A673 (cell line): ENCODE measurements at regions not wholly inside any gene's neighbourhood (a gene's known extent, or its start where the extent isn't known, plus 50 kb on each side); places are given as distances from the start of the nearest gene placed in this dataset.

Experiments
- BruUV-seq: library from RNA; stranded (reverse); fragments of 400-500 nt; replicated peaks from 2 replicates; lab custom pipeline; 2021; lab: Mats Ljungman, UMichigan
- CTCF ChIA-PET: fragments of 300-600 bp; sonication (Branson Sonifier 250); formaldehyde crosslinking; loops from one replicate; lab custom pipeline; 2022; ENCODE audit warnings: antibody characterized with exemption; lab: Charles Lee
- POLR2A ChIA-PET: fragments of 300-600 bp; sonication (Branson Sonifier 250); formaldehyde crosslinking; loops from one replicate; lab custom pipeline; 2022; ENCODE audit warnings: antibody characterized with exemption; ENCODE audit not compliant: low non-redundant PET; lab: Charles Lee
- DNase-seq: peaks from one replicate; pipeline ENCODE4 v3.0.0-alpha.2; 2015; ENCODE audit warnings: low spot score
- H3K27ac ChIP-seq: fragments of 200-600 bp; sonication (generic); 2 replicates; pipeline ENCODE4 v1.5.1; 2016; ENCODE audit warnings: mixed run types, low read depth, mild to moderate bottlenecking, mixed read lengths, antibody characterized with exemption, low read length; ENCODE audit not compliant: poor library complexity, severe bottlenecking
- H3K27me3 ChIP-seq: fragments of 200-600 bp; sonication (generic); replicated peaks from 2 replicates; pipeline ENCODE4 v1.6.1; 2017; ENCODE audit warnings: mixed run types, low read depth, mild to moderate bottlenecking, mixed read lengths, antibody characterized with exemption, low read length; ENCODE audit not compliant: insufficient read depth, poor library complexity
- H3K36me3 ChIP-seq: fragments of 200-600 bp; sonication (generic); 2 replicates; pipeline ENCODE4 v1.6.1; 2016; ENCODE audit warnings: mixed run types, mild to moderate bottlenecking, mixed read lengths, antibody characterized with exemption, low read length; ENCODE audit not compliant: insufficient read depth, poor library complexity, severe bottlenecking
- H3K4me1 ChIP-seq: fragments of 200-600 bp; sonication (generic); 2 replicates; pipeline ENCODE4 v1.6.1; 2017; ENCODE audit warnings: mixed run types, mild to moderate bottlenecking, mixed read lengths, antibody characterized with exemption, low read length; ENCODE audit not compliant: insufficient read depth, poor library complexity, severe bottlenecking
- H3K4me3 ChIP-seq: fragments of 200-600 bp; sonication (generic); 2 replicates; pipeline ENCODE4 v1.5.1; 2016; ENCODE audit warnings: low read depth, mixed run types, mild to moderate bottlenecking, mixed read lengths, low read length; ENCODE audit not compliant: poor library complexity, severe bottlenecking
- H3K9me3 ChIP-seq: fragments of 200-600 bp; sonication (generic); 2 replicates; pipeline ENCODE4 v1.6.1; 2016; ENCODE audit warnings: mixed run types, low read depth, mild to moderate bottlenecking, mixed read lengths, antibody characterized with exemption, low read length; ENCODE audit not compliant: poor library complexity, severe bottlenecking
- CTCF ChIP-seq: fragments of 300-800, 200-600 bp; sonication (generic); conservative IDR thresholded peaks from 2 replicates; pipeline ENCODE4 v1.5.1; 2017; ENCODE audit warnings: low read depth, mild to moderate bottlenecking, antibody characterized with exemption, low read length, moderate library complexity, mixed read lengths
- EZH2 ChIP-seq: fragments of 200-600 bp; sonication (generic); IDR thresholded peaks from 2 replicates; pipeline ENCODE4 v1.6.1; 2017; ENCODE audit warnings: borderline replicate concordance, low read depth, mild to moderate bottlenecking, mixed read lengths, antibody characterized with exemption, low read length; ENCODE audit not compliant: poor library complexity, severe bottlenecking
- intact Hi-C: fragments of 100-400 bp; cut with micrococcal nuclease; formaldehyde crosslinking; loops from one replicate; pipeline ENCODE4 v1.10.0; 2022; ENCODE audit not compliant: unreplicated experiment

- DNase-seq, result no peak
- Histone ChIP-seq H3K36me3 (no peaks in the 10 kb centered on the region), H3K9me3 (no peaks in the 10 kb centered on the region), H3K27ac (no peak overlapping the region), H3K4me1 (no peaks in the 10 kb centered on the region), H3K27me3 (no peaks in the 10 kb centered on the region), H3K4me3 (no peak overlapping the region)
- ChIA-PET POLR2A (no interaction called here), CTCF (no interaction called here)
- intact Hi-C loops, result no loop called here
- no TSS peak for BruUV-seq
- TF ChIP-seq EZH2 (no peak), CTCF (no peak)
These were observed 130.7 kb upstream of the CHRM3 start for GRCh38 chr1:239255628-239256160.

GRCh38 chr1:239254999-239255398 is 131.4 kb upstream of the CHRM3 start:
- H3K36me3 ChIP-seq, result no peaks in the 10 kb centered on the region
- no peak for DNase-seq
- CTCF ChIA-PET, result no interaction called here
- no peaks in the 10 kb centered on the region for H3K4me1 ChIP-seq
- BruUV-seq, result no TSS peak
- TF ChIP-seq CTCF (no peak), EZH2 (no peak)
- intact Hi-C loops, result no loop called here
- no peaks in the 10 kb centered on the region for H3K27me3 ChIP-seq
- no peak overlapping the region for H3K27ac ChIP-seq
- H3K9me3 ChIP-seq, result no peaks in the 10 kb centered on the region
- POLR2A ChIA-PET, result no interaction called here
- H3K4me3 ChIP-seq, result no peak overlapping the region

- ChIA-PET CTCF (no interaction called here), POLR2A (no interaction called here)
- no peak for DNase-seq
- H3K27ac ChIP-seq, result no peak overlapping the region
- TF ChIP-seq EZH2 (no peak), CTCF (no peak)
- H3K4me3 ChIP-seq, result no peak overlapping the region
- no peaks in the 10 kb centered on the region for H3K36me3 ChIP-seq
- no peaks in the 10 kb centered on the region for H3K4me1 ChIP-seq
- intact Hi-C loops, result no loop called here
- H3K27me3 ChIP-seq, result no peaks in the 10 kb centered on the region
- no TSS peak for BruUV-seq
- H3K9me3 ChIP-seq, result no peaks in the 10 kb centered on the region
These were observed 133.3 kb upstream of the CHRM3 start for GRCh38 chr1:239253032-239253431.
